Muscle of arm (tissue), 1 donor: ENCODE measurements at regions not wholly inside any gene's neighbourhood (a gene's known extent, or its start where the extent isn't known, plus 50 kb on each side); places are given as distances from the start of the nearest gene placed in this dataset.
"Not testable (repeated sequence)": the region's sequence is repeated elsewhere in the genome, so short reads cannot be mapped to it uniquely, and the experiment has no call there.

ENCODE experiments used
- DNase-seq: peaks from one replicate; pipeline ENCODE4 v3.0.0-alpha.2; 2013

DNA sequence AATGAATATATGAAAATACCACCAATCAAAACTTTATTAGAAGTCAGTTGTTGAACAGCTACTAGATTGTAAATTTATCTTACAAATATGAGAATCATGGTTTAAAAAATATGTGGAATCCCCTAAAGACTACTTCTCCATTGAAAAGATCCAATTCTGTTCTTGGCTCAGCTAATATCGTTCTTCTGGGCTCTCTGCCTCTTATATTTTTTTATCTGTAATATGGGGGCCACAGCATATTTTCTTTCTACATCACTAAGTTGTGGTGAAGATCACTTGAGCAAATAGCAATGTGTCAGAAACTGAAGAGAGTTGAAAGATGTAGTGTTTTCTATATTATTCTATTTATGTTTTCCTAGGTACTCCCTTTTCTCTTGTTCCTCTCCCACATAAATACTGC, 198.1 kb downstream of the FZD1 start:
- DNase-seq = no peak

DNA sequence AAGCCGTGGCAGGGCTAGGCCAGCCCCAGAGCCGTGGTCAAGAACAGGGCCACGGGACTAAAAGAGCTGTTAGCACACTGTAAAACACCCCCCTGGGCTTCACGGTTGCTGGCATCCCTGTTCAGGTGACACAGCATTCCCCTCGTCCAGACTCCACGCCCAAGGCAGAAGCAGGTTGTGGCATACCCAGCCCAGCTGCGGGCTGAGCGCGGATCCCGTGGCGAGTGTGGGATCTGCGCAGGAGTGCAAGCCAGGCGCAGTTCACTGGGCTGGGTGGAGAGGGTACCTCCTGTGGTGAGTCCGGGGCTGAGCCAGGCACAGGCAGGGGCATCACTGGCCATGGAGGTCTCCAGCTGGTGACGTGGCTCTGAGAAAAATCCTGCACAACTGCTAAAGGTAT, 199.1 kb downstream of the FZD1 start:
- no peak for DNase-seq

DNA sequence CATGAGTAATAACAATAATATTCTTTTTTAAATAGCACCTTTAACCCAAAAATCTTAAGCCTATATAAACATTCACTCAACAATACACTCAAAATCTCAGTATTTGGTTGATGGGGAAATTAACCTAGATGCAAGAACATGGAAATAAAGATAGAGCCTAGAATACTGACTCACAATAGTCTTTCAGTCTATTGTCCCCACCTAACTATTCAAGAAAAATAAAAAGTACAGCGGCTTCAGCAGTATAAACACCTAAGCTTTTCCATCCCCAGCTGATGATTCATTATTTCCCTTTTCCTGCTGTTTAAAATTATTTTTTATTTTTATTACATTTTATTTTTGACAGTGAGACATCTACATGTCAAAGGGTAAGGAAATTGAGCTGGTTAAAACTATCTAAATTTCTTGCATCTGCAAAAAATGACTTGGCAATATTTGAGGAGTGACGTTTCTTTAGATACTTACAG, 201.4 kb downstream of the FZD1 start:
- no peak for DNase-seq

DNA sequence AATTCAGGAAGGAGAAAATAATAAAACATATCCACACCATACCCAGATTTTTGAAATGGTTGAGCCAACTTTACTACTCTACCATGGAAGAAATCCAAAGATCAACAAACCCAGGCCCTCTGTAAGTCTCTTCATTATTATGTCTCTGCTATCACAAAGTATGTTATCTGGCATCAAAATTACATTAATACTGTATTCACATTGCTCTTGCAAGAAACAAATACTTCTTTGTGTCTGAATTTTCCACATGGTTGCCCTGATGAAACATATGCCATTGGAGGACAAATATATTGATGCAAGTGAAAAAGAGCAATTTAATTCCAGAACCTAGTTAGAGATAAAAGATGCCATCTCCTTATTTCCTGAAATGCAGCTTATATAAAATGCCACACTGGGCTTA, 204.0 kb downstream of the FZD1 start:
- no peak for DNase-seq

DNA sequence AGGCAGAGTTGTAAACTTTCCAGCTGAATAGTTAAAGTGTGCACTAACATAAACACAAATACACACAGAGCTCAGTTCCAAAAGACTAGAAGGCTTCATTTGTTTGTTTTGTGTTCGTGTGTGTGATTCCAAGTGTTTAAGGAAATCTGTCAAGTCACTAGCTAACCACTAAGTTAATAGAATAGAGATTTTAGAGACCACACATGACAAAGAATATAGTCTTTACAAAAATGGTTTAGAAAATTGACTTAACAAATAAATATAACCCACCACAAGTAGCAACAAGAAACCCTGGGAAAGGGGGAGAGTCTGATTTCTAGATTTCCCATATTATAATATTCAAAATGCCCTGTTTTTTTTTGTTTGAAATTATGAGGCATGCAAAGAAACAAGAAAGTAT, 209.4 kb downstream of the FZD1 start:
- no peak for DNase-seq

DNA sequence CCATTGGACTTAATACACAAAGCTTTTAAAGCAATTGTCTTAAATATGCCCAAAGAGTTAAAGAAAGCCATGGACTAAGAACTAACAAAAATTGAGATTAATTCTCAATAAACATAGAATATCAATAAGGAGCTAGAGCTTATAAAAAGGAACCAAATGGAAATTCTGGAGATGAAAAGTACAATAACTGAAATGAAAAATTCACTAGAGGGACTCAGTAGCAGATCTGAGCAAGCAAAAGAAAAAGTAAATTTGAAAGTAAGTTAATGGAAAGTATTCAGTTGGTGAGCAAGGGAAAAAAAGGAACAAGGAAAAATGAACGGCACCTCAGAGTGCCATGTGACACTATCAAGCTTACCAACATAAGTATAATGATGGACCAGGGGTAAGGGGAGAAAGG, 209.8 kb downstream of the FZD1 start:
- no peak for DNase-seq

DNA sequence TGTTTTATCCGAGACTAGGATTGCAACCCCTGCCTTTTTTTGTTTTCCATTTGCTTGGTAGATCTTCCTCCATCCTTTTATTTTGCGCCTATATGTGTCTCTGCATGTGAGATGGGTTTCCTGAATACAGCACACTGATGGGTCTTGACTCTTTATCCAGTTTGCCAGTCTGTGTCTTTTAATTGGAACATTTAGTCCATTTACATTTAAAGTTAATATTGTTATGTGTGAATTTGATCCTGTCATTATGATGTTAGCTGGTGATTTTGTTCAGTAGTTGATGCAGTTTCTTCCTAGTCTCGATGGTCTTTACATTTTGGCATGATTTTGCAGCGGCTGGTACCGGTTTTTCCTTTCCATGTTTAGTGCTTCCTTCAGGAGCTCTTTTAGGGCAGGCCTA, 216.2 kb downstream of the FZD1 start:
- DNase-seq = not testable (repeated sequence)

DNA sequence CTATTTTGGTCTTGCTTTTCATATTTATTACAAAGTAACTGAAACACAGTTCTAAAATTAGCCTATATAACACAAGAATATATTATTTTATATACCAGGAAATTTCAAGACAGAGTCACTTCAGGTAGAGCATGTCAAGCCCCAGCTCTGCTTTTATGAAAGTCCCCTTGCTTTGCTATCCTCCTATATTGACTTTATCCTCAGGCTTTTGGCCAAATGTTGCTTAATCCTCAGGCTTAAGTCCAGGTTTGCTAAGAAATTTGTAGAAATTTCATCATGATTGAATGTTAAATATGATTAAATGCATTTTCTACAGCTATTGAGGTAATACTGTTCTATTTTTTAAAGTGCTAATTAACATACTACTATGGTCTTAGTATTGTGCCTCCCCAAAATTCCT, 227.6 kb downstream of the FZD1 start:
- DNase-seq = no peak

DNA sequence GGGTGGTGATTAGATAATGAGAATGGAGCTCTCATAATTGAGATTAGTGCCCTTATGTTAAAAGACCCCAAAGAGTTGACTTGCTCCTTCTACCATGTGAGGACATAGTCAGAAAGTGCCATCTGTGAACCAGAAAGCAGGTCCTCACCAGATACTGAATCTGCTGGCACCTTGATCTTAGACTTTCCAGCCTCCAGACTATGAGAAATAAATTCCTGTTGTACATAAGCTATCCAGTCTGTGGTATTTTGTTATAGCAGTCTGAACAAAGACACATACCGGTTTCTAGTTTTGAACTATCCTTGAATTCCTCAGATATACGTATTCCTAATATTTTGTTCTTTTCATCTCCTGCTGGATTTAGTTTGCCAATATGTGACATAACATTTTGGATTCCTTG, 228.1 kb downstream of the FZD1 start:
- no peak for DNase-seq

DNA sequence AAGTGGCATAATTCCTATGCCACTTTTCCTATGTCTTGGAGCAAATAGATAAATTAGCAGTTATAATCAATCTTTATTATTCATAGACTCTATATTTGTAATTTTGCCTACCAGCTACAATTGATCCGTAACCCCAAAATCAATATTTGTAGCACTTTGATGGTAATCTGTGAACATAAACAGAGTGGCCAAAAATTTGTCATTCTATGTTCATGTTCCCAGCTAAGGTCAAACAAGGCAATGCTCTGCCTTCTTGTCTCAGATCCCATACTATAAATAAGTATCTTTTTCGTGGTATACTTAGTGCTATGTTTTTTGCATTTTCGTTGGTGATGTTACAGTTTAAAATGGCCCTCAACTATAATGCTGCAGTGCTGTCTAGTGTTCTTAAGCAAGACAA, 228.5 kb downstream of the FZD1 start:
- no peak for DNase-seq

DNA sequence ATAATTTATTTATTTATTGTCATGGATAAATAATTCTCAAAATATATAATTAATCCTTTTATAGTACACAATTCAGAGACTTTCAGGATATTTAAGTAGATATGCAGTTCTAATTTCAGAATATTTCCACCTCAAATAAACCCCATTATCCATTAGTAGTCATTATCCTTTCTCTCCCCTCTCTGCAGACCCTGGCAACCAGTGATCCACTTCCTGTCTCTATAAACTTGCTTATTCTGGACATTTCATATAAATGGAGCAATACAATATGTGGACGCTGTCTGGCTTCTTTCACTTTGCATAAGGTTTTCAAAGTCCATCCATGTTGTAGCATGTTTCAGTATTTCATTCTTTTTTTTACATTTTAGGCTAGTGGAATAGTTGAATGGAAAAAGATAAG, 230.2 kb downstream of the FZD1 start:
- no peak for DNase-seq

DNA sequence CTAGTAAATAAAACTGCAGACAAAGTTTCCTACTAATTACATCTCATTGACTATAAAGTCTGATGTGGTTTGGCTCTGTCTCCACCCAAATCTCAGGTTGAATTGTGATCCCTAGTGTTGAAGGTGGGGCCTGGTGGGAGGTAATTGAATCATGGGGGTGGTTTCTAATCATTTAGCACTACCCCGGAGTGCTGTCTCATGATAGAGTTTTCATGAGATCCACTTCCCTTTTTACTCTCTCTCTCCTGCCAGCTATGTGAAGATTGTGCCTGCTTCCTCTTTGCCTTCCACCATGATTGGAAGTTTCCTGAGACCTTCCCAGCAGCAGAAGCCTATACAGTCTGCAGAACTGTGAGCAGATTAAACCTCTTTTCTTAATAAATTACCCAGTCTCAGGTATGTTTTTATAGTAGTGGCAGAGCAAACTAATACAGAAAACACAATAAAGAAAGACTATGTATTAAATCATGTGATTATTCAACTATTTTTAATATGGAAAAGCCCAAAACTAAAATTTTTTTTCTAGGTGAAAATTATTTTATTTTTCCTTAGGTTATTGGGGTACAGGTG, 232.1 kb downstream of the FZD1 start:
- DNase-seq = no peak

DNA sequence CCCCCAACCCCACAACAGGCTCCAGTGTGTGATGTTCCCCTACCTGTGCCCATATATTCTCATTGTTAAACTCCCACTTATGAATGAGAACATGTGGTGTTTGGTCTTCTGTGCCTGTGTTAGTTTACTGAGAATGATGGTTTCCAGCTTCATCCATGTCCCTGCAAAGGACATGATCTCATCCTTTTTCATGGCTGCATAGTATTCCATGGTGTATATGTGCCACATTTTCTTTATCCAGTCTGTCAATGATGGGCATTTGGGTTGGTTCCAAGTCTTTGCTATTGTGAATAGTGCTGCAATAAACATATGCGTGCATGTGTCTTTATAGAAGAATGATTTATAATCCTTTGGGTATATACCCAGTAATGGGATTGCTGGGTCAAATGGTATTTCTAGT, 233.0 kb downstream of the FZD1 start:
- DNase-seq = not testable (repeated sequence)

DNA sequence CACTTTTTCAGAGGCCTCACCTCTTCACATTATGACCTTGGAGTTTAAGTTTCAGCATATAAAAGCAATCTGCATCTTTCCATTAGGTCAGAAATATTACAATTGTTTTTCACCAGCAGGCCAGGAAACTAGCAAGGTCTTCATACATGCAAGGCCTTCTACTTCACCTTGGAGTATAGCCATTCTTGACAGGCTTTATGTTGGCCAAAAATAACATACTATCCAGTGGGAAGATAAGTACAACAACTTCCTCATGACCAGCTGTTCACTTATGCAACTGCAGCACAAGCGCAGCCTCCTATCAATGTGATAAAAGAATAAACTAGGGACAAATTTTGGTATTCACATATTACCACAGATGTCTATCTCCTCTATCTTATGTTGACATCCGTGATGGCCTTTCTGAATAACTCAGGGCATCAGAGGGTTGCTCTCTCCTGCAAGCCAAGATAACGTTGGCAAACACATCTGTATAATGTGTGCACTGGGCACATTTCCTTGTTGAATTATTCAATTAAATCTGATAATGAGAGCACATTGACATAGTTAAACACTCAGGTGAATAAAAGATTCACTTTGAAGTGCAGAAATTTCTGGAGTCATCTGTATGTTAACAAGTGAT, 239.8 kb downstream of the FZD1 start:
- DNase-seq = no peak

DNA sequence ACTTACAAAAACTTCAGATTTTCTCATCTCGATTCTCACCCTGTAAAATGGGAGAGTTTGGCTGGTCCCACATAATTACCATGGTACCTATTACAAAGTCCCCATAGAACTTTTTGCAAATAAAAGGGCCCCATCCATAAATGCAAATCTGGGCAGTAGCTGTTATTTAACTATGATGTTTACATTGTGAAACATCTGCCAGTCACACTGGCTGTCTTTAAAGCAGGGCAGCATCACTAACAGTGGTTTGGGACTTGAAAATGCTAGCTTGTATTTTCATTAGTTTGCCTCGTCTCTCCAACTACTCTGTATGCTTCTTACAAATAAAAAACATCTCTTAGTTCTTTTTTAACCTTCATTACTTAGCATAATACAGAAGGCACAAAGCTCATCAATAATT, 240.7 kb downstream of the FZD1 start:
- no peak for DNase-seq

DNA sequence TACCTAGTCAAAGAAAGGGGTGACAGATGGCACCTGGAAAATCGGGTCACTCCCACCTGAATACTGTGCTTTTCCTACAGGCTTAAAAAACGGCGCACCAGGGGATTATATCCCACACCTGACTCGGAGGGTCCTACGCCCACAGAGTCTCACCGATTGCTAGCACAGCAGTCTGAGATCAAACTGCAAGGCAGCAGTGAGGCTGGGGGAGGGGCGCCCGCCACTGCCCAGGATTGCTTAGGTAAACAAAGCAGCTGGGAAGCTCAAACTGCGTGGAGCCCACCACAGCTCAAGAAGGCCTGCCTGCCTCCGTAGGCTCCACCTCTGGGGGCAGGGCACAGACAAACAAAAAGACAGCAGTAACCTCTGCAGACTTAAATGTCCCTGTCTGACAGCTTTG, 242.7 kb downstream of the FZD1 start:
- DNase-seq = not testable (repeated sequence)

DNA sequence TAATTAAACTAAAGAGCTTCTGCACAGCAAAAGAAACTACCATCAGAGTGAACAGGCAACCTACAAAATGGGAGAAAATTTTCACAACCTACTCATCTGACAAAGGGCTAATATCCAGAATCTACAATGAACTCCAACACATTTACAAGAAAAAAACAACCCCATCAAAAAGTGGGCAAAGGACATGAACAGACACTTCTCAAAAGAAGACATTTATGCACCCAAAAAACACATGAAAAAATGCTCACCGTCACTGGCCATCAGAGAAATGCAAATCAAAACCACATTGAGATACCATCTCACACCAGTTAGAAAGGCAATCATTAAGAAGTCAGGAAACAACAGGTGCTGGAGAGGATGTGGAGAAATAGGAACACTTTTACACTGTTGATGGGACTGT, 247.6 kb downstream of the FZD1 start:
- DNase-seq = not testable (repeated sequence)

DNA sequence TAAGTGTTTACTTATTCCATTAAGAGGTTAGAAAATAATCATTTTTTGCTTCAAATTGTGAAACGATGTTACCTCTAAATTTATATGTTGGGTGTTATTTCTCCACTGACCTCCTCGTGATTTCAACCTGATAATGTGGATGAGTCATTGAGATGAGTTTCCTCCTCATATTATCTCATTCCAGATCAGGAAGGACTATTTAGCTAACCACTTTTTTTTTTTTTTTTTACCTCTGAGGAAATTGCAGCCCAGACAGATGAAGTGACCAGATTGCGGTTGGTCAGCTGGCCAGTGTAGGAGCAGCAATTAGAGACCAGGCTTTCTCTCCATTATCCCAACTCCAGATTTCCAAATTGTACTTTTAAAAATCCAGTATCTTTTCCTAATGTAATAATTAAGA, 248.7 kb downstream of the FZD1 start:
- DNase-seq = no peak

DNA sequence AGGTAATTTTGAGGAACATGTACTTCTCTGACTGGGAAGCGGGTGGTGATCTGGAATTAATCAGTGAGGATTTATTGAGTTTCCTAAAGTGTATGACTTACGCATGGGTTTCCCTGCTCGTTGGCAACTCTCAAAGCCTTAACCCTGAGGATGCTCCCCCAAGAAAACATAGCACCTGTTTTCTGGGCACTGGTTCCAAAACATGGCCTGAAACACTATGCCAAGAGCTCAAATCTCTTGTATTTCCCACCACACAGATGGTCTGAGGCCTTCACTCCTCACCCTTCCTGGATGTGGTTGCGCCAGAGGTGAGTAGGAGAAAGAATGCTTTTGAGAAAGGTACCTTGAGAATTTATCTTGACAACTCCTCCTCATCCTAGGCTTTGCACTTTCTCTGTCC, 250.4 kb downstream of the FZD1 start:
- DNase-seq = no peak

DNA sequence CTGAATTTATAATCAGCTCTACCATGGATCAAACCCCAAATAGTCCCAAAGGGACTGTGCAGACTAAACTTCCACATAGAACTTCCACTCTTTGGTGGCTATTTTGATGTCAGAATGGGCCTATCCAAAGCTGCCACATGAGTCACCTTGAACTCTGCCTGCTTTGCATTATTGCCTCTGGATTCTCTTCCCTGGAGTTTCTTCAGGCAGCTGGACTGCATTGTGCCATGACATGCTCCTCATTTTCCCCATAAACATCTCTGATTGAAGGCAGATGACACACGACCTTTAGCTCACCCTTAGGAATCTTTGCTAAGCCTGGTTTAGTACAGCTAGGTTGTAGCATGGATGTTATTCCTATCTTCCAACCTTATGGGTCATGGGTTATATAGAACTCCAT, 251.7 kb downstream of the FZD1 start:
- no peak for DNase-seq

DNA sequence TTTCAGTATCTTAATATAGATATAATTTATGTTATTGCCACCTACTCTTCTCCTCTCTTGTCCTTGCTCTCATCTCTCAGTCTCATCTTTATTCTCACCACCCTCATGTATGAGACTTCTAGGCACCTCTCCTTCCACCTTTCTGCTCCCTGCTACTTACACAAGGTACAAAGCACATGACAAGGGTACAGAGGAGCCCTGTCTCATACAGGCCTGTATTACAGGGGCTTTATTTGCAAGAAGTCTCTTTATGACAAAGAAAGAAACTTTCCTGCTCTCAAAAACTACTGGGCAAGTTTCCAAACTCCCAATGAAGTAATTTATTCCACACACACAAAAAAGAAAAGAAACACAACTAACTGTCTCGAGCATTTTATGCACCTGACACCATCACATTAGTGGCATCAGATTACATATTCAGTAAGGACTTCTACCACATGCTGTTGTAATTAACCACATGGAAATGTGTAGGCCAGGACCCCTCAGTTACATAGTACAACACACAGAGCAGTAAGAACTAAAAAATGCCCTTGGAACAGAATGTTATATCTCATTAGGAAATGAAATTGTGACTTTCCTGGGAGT, 253.1 kb downstream of the FZD1 start:
- peak; percentile 66 for DNase-seq

DNA sequence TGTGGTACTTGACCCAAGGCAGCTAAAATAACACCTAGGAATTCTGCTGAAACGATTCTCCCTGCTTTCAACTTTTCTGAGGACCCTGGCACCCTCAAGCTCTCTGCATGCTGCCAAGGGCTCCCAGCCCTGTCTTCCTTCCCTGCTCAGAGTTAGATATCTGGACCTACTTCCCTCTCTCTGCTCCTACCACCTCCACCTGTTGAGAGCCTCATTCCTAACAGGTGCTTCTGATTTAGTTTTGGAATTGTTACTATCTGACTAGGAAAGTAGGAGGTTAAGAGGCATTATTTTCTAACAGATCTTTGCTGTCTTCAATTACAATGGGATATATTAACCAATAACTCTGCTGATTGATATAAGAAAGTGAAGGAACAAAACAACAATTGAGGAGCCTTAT, 253.8 kb downstream of the FZD1 start:
- no peak for DNase-seq

DNA sequence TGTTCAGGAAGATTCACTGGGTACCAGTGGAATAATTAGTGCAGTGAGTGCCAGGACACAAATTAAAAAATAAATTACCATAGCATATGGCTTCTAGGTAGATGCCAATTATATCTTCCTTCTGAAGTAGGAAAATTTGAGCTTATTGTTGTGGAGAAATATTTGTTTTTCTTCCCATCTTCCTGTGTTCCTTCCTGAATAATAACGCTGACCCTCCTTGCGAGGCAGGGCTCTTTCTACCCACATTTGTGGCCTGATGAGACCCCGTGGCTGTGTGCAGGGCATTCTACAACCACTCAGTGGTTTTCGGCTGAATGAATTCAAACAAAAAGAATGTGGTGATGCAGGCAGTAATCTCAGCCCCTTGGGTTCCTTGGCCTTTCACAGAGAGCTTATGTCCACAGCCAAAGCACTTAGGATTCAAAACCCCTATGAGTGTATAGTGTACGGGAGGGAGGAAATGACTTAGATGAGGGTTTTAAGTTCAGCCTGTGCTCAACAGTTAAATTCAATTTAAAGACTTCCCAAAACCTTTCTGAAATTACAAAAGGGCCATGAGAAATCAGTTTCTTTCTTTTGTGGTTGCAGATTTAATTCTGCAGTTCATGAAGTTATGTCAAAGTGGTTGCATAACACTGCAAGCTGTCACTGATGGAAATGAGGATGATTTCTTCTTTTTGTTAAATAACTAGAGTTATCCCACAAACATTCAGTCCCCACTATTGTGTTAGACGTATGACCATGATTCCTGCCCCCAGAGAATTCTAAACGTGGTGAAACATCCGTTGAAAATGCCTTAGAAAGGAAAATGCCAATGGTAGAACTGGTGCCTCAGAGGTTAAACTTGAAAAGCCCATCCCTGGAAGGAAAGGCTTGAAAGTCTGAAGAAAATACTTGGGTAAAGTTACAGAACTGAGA, 255.3 kb downstream of the FZD1 start:
- DNase-seq = no peak
